Mucosa of descending colon (tissue), 3 donors: ENCODE measurements at regions not wholly inside any gene's neighbourhood (a gene's known extent, or its start where the extent isn't known, plus 50 kb on each side); places are given as distances from the start of the nearest gene placed in this dataset.

ENCODE experiments used
- ATAC-seq: fragments of 200-7000 bp; cut with Tn5 transposase; one replicate; pipeline ENCODE4 v1.9.1; 2020; ENCODE audit warnings: mild to moderate bottlenecking, moderate library complexity
- DNase-seq, 3 donors: peaks; one replicate each; pipeline ENCODE4 v3.0.0-alpha.2; 2020
- H3K36me3 ChIP-seq: fragments of 200-600 bp; one replicate; pipeline ENCODE4 v1.8.0; 2021; ENCODE audit warnings: low read depth, mild to moderate bottlenecking
- H3K4me1 ChIP-seq: fragments of 200-600 bp; one replicate; pipeline ENCODE4 v1.8.0; 2021; ENCODE audit warnings: low read depth, mild to moderate bottlenecking
- H3K4me3 ChIP-seq: fragments of 200-600 bp; one replicate; pipeline ENCODE4 v1.8.0; 2021; ENCODE audit warnings: mild to moderate bottlenecking
- H3K9me3 ChIP-seq: fragments of 200-600 bp; one replicate; pipeline ENCODE4 v1.8.0; 2021; ENCODE audit warnings: mild to moderate bottlenecking
- intact Hi-C, 2 donors: fragments of 100-400 bp; cut with DNase I in 1 of 2; cut with micrococcal nuclease in 1 of 2; formaldehyde crosslinking; loops; one replicate each; pipeline versions ENCODE4 v1.11.0 to v1.11.1; 2022; cut with DNase I, micrococcal nuclease
- TF ChIP-seq, protein P1 (sequence below): fragments of 200-600 bp; IDR thresholded peaks from one replicate; pipeline ENCODE4 v1.8.0; 2022; ENCODE audit warnings: antibody characterized with exemption, mild to moderate bottlenecking
- donor health status: DM: no; HTN: no; CAD: no; lungs with moderate emphysema.
- donor health status: DM: no; HTN: no; CAD: no.
- donor health status: DM: no; HTN: yes; CAD: no.

DNA sequence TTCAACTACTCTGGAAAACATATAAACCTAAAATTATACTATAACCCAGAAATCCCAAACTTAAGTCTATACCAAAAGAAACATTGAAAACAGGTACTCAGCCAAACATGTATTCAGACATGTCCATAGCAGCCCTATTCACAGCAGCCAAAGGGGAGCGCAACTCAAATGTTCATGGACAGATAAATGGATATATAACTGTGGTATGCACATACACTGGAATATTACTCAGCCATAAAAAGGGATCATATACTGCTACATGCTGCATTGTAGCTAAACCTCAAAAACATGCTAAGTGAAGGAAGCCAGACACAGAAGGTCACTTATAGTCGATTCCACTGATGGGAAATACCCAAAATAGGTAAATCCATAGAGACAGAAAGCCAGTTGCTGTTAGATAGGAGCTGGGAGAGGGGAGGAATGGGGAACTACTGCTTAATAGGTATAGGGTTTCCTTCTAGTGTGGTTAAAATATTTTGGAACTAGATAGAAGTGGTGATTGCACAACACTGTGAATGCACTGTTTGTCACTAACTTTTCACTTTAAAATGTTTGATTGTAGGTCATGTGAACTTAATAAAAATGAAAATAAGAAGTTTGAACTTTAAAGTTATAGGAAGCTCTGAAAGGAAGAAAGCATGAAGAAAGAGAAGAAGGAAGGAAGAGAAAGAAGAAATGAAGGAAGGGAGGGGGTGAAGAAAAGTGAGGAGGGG lies 812.3 kb downstream of the CDH11 start:
- intact Hi-C loops, result no loop called here
- no peak for ATAC-seq
- no peak for DNase-seq
- H3K4me3 ChIP-seq, result no peak overlapping the region
- no peaks in the 10 kb centered on the region for H3K4me1 ChIP-seq
- TF ChIP-seq, protein P1, sequence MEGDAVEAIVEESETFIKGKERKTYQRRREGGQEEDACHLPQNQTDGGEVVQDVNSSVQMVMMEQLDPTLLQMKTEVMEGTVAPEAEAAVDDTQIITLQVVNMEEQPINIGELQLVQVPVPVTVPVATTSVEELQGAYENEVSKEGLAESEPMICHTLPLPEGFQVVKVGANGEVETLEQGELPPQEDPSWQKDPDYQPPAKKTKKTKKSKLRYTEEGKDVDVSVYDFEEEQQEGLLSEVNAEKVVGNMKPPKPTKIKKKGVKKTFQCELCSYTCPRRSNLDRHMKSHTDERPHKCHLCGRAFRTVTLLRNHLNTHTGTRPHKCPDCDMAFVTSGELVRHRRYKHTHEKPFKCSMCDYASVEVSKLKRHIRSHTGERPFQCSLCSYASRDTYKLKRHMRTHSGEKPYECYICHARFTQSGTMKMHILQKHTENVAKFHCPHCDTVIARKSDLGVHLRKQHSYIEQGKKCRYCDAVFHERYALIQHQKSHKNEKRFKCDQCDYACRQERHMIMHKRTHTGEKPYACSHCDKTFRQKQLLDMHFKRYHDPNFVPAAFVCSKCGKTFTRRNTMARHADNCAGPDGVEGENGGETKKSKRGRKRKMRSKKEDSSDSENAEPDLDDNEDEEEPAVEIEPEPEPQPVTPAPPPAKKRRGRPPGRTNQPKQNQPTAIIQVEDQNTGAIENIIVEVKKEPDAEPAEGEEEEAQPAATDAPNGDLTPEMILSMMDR, result no peak
- H3K36me3 ChIP-seq, result no peaks in the 10 kb centered on the region
- H3K9me3 ChIP-seq, result no peaks in the 10 kb centered on the region

DNA sequence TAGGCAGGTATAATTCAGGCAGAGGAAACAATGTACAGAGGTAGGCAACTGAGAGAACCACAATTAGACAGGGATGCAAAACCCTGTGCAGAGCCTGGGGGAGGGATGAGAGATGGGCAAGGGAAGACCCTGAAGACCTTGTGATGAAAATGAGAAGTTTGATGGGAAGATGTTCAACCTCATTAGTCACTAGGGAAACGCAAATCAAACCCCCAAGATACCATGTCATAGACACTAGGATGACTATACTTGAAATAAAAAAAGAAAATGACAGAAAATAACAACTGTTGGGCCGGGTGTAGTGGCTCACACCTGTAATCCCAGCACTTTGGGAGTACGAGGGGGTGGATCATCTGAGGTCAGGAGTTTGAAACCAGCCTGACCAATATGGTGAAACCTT lies 813.1 kb downstream of the CDH11 start:
- TF ChIP-seq, protein P1, result no peak
- Histone ChIP-seq H3K4me1 (no peaks in the 10 kb centered on the region), H3K9me3 (no peaks in the 10 kb centered on the region), H3K4me3 (no peak overlapping the region), H3K36me3 (no peaks in the 10 kb centered on the region)
- ATAC-seq (no peak), DNase-seq (no peak)
- intact Hi-C loops, result no loop called here

DNA sequence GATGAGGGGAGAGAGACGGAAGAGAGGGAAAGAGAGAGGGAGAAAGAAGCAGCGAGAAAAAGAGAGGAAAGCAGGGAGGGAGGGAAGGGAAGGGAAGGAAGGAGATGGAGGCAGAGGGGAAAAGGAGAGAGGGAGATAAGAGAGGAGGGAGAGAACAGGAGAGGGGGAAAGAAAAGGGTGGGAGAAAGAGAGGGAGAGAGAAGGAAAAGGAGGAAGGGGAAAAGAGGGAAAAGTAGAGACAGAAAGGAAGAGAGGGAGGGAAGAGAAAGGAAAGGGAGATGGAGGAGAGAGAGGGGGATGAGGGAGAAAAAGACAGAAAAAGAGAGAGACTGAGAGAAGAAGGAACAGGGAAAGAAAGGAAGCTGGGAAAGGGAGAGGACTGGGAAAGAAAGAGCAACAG lies 814.4 kb downstream of the CDH11 start:
- DNase-seq, result no peak
- H3K4me1 ChIP-seq, result no peaks in the 10 kb centered on the region
- H3K36me3 ChIP-seq, result no peaks in the 10 kb centered on the region
- no peak overlapping the region for H3K4me3 ChIP-seq
- TF ChIP-seq, protein P1, result no peak
- intact Hi-C loops, result no loop called here
- no peaks in the 10 kb centered on the region for H3K9me3 ChIP-seq
- no peak for ATAC-seq

DNA sequence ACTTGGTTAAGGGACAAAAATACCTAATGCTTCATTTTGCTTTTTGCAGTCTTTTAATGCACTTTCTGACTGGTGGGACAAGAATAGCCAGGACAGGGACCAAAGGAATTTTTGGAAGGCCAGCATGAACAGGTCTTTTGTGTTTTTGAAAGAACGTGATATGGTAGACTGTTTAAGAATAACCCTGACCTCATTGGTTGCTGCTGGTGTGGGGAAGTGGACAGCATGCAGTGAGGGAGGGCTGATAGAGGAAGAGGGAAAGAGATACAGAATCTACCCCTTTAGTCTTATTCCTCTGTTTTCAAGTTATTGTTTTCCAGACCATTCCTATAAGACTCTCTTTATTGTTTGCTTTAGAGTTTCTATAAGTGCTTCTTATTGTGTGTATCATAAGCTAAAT lies 816.2 kb downstream of the CDH11 start:
- no peak for DNase-seq
- intact Hi-C loops, result no loop called here
- H3K4me3 ChIP-seq, result no peak overlapping the region
- no peak for ATAC-seq
- TF ChIP-seq, protein P1, result no peak
- no peaks in the 10 kb centered on the region for H3K9me3 ChIP-seq
- no peaks in the 10 kb centered on the region for H3K36me3 ChIP-seq
- H3K4me1 ChIP-seq, result no peaks in the 10 kb centered on the region

- ATAC-seq, result no peak
- TF ChIP-seq, protein P1, result no peak
- no peak for DNase-seq
- no peaks in the 10 kb centered on the region for H3K36me3 ChIP-seq
- no peaks in the 10 kb centered on the region for H3K4me1 ChIP-seq
- H3K9me3 ChIP-seq, result no peaks in the 10 kb centered on the region
- intact Hi-C loops, result no loop called here
- no peak overlapping the region for H3K4me3 ChIP-seq
Measured at GRCh38 chr16:64304951-64305350, 816.9 kb downstream of the CDH11 start.

DNA sequence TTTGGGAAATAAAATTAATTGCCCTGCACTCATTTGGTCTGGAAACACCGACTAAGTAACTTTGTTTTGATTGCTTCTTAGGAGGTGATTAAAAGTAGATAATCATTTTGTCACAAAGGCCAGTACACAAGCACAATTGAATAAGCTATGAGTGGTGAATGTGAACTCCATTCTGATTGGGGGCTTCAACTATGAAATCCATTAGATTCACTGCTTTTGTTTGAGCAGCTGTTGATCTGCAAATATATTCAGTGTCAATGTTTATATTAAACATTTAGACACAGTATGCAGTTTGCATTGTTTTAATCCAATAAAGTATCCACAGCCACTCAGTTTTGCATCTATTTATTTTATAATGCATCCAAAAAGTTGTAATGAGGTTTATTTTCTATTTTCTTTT lies 817.5 kb downstream of the CDH11 start:
- intact Hi-C loops, result no loop called here

More for the DNA sequence above, 817.5 kb downstream of the CDH11 start:
- no peak for ATAC-seq
- Histone ChIP-seq H3K4me3 (no peak overlapping the region), H3K4me1 (no peaks in the 10 kb centered on the region), H3K36me3 (no peaks in the 10 kb centered on the region), H3K9me3 (no peaks in the 10 kb centered on the region)
- TF ChIP-seq, protein P1, result no peak
- DNase-seq, result no peak
